K562 (cell line): ENCODE measurements at regions not wholly inside any gene's neighbourhood (a gene's known extent, or its start where the extent isn't known, plus 50 kb on each side); places are given as distances from the start of the nearest gene placed in this dataset.

Experiments
- ATAC-seq: fragments of 200-7000 bp; cut with Tn5 transposase; 3 replicates; pipeline ENCODE4 v1.9.1; 2020; ENCODE audit warnings: moderate library complexity
- BruUV-seq: library from RNA; stranded (reverse); fragments of 400-500 nt; replicated peaks from 2 replicates; lab custom pipeline; 2021; lab: Mats Ljungman, UMichigan
- CTCF ChIA-PET: fragments of 300-600 bp; formaldehyde crosslinking; extraction: SDS; loops from one replicate; lab custom pipeline; 2021; ENCODE audit warnings: low intra/inter-chr PET ratio; lab: Yijun Ruan, JAX
- POLR2A ChIA-PET: fragments of 300-600, 350-650 bp; sonication (Branson Sonifier 250); formaldehyde crosslinking; extraction: SDS; loops from one replicate; lab custom pipeline; 2021; ENCODE audit warnings: antibody characterized with exemption, inconsistent platforms; lab: Yijun Ruan, JAX
- DNase-seq, 4 experiments: peaks; one replicate each; pipeline versions ENCODE4 v3.0.0 to v3.0.0-alpha.2; 2011 to 2018; ENCODE audit warnings: low spot score in 3 of 4, mixed read lengths in 3 of 4; ENCODE audit errors: extremely low read depth in 1 of 4
- FAIRE-seq: peaks from 2 replicates; lab custom pipeline; 2011; peaks lifted over from hg19 to GRCh38; lab: Jason Lieb, UNC
- H2AFZ ChIP-seq: 2 replicates; pipeline ENCODE4 v1.6.0; 2011; ENCODE audit warnings: low read depth, low read length, control low read depth, inconsistent platforms
- H3K27ac ChIP-seq: fragments of 200-600 bp; 3 replicates; pipeline ENCODE4 v1.8.0; 2011; ENCODE audit warnings: low read depth, mild to moderate bottlenecking, control low read depth, inconsistent platforms, low read length, moderate library complexity, mixed read lengths; ENCODE audit errors: extremely low read depth
- H3K27me3 ChIP-seq, 2 experiments: fragments of 300-600 bp in 1 of 2; 2 replicates in 1 of 2; 3 replicates in 1 of 2; pipeline versions ENCODE4 v1.6.0 to v1.8.0; 2011; ENCODE audit warnings: inconsistent platforms in 2 of 2, low read length in 2 of 2, mild to moderate bottlenecking in 1 of 2, mixed read lengths in 1 of 2, moderate library complexity in 1 of 2; ENCODE audit not compliant: control insufficient read depth in 2 of 2, insufficient read depth in 2 of 2
- H3K36me3 ChIP-seq: fragments of 300-600 bp; 3 replicates; pipeline ENCODE4 v1.8.0; 2011; ENCODE audit warnings: mild to moderate bottlenecking, low read length, inconsistent platforms; ENCODE audit not compliant: control insufficient read depth, insufficient read depth
- H3K4me1 ChIP-seq, 2 experiments: fragments of 200-600 bp in 1 of 2; replicated peaks in 1 of 2; 2 replicates in 1 of 2; 3 replicates in 1 of 2; pipeline versions ENCODE4 v1.5.1 to v1.8.0; 2011; ENCODE audit warnings: inconsistent platforms in 2 of 2, low read length in 2 of 2, mild to moderate bottlenecking in 1 of 2, mixed read lengths in 1 of 2, moderate library complexity in 1 of 2; ENCODE audit not compliant: control insufficient read depth in 2 of 2, insufficient read depth in 2 of 2
- H3K4me2 ChIP-seq: 2 replicates; pipeline ENCODE4 v1.6.1; 2011; ENCODE audit warnings: low read length, control low read depth, inconsistent platforms, mixed read lengths; ENCODE audit not compliant: insufficient read depth
- H3K4me3 ChIP-seq: fragments of 200-600 bp; sonication (generic), shearing (Covaris generic); 2 replicates; pipeline ENCODE4 v1.5.1; 2016; ENCODE audit warnings: control low read depth, inconsistent platforms
- H3K79me2 ChIP-seq: fragments of 200-600 bp; 3 replicates; pipeline ENCODE4 v1.8.0; 2011; ENCODE audit warnings: low read length, inconsistent platforms; ENCODE audit not compliant: control insufficient read depth, insufficient read depth
- H3K9ac ChIP-seq, 2 experiments: 2 replicates each; pipeline versions ENCODE4 v1.6.0 to v1.6.1; 2011; ENCODE audit warnings: low read depth in 2 of 2, low read length in 2 of 2, control low read depth in 1 of 2, inconsistent platforms in 1 of 2, mild to moderate bottlenecking in 1 of 2, mixed read lengths in 1 of 2; ENCODE audit not compliant: insufficient read depth in 1 of 2
- H3K9me1 ChIP-seq: one replicate; pipeline ENCODE4 v1.6.0; 2011; ENCODE audit warnings: inconsistent platforms, mild to moderate bottlenecking, low read length, moderate library complexity; ENCODE audit not compliant: control insufficient read depth, insufficient read depth
- H3K9me3 ChIP-seq: replicated peaks from 2 replicates; pipeline ENCODE4 v1.5.1; 2011; ENCODE audit warnings: low read depth, low read length, inconsistent platforms; ENCODE audit not compliant: control insufficient read depth, insufficient read depth
- H4K20me1 ChIP-seq: replicated peaks from 2 replicates; pipeline ENCODE4 v1.6.1; 2011; ENCODE audit warnings: low read length, inconsistent platforms, mixed read lengths; ENCODE audit not compliant: control insufficient read depth, insufficient read depth
- BRD4 ChIP-seq: fragments of 200-600 bp; sonication (generic); IDR thresholded peaks from 2 replicates; pipeline ENCODE4 v1.6.1; 2017; ENCODE audit warnings: inconsistent platforms
- CBFA2T2 ChIP-seq: fragments of 450-650 bp; conservative IDR thresholded peaks from 2 replicates; pipeline ENCODE4 v1.6.1; 2017; ENCODE audit warnings: mild to moderate bottlenecking
- CBX5 ChIP-seq: IDR thresholded peaks from 2 replicates; pipeline ENCODE4 v1.6.1; 2014; ENCODE audit warnings: low read depth, borderline replicate concordance
- FOS ChIP-seq: IDR thresholded peaks from 3 replicates; pipeline ENCODE4 v1.6.1; 2011; ENCODE audit not compliant: insufficient read length; ENCODE audit errors: extremely low read depth
- FUS ChIP-seq: fragments of 200-400 bp; formaldehyde crosslinking; optimal IDR thresholded peaks from 2 replicates; pipeline ENCODE3; 2017; ENCODE audit warnings: low read depth, low read length
- GATA2 ChIP-seq: sonication (generic); formaldehyde crosslinking; IDR thresholded peaks from 2 replicates; pipeline ENCODE4 v1.4.0; 2020; ENCODE audit warnings: mild to moderate bottlenecking, missing genetic modification reagents
- GATAD2B ChIP-seq: fragments of 450-650 bp; IDR thresholded peaks from 2 replicates; pipeline ENCODE4 v1.6.1; 2017; ENCODE audit warnings: mild to moderate bottlenecking, borderline replicate concordance
- HMG20A ChIP-seq: fragments of 450-650 bp; formaldehyde crosslinking; conservative IDR thresholded peaks from 2 replicates; pipeline ENCODE4 v1.4.0; 2020; ENCODE audit warnings: mild to moderate bottlenecking, mixed read lengths
- IFI16 ChIP-seq: fragments of 250-450 bp; sonication (Bioruptor Pico); IDR thresholded peaks from 2 replicates; pipeline ENCODE4 v2.1.2; 2022; ENCODE audit warnings: mild to moderate bottlenecking, inconsistent platforms
- MEF2D ChIP-seq: conservative IDR thresholded peaks from 2 replicates; pipeline ENCODE4 v1.6.1; 2016; ENCODE audit warnings: low read depth, missing genetic modification characterization, missing compliant biosample characterization
- SPI1 ChIP-seq: IDR thresholded peaks from 2 replicates; pipeline ENCODE4 v1.6.1; 2011; ENCODE audit warnings: low read depth, low read length, control low read depth, borderline replicate concordance
- TBP ChIP-seq: optimal IDR thresholded peaks from 2 replicates; pipeline ENCODE3; 2011; ENCODE audit warnings: low read depth, low read length, improper control_type of control experiment
- XRCC3 ChIP-seq: fragments of 450-650 bp; IDR thresholded peaks from 2 replicates; pipeline ENCODE4 v1.6.1; 2017; ENCODE audit warnings: mild to moderate bottlenecking, moderate library complexity
- ZKSCAN8 ChIP-seq: fragments of 200-800 bp; sonication (Bioruptor generic); IDR thresholded peaks from 2 replicates; pipeline ENCODE4 v1.6.1; 2016; ENCODE audit warnings: missing genetic modification characterization, missing compliant biosample characterization
- ZNF311 ChIP-seq: fragments of 250-450 bp; sonication (Bioruptor Pico); IDR thresholded peaks from 2 replicates; pipeline ENCODE4 v1.4.0; 2020; ENCODE audit warnings: mild to moderate bottlenecking, moderate library complexity
- ZNF766 ChIP-seq: fragments of 200-800 bp; sonication (Bioruptor generic); conservative IDR thresholded peaks from 2 replicates; pipeline ENCODE4 v1.6.1; 2016; ENCODE audit warnings: missing genetic modification characterization, missing compliant biosample characterization
- ZNF830 ChIP-seq: fragments of 250-450 bp; sonication (Bioruptor Pico); IDR thresholded peaks from 2 replicates; pipeline ENCODE4 v1.5.0; 2021; ENCODE audit warnings: mild to moderate bottlenecking
- WGBS: fragments of 100-300 bp; shearing (Covaris generic); methylation state at CpG from one replicate; pipeline ENCODE4 v1.1.6; 2016; ENCODE audit warnings: low coverage, mixed read lengths; ENCODE audit not compliant: insufficient coverage; ENCODE audit errors: missing lambda C conversion rate; 5-methylcytosine and 5-hydroxymethylcytosine counted together
- in situ Hi-C: fragments of 300-500 bp; cut with MboI; formaldehyde crosslinking; loops from 4 replicates; pipeline ENCODE4 v1.15.0; 2018; ENCODE audit warnings: inconsistent platforms, mixed read lengths
- intact Hi-C: fragments of 100-400 bp; cut with micrococcal nuclease; formaldehyde crosslinking; loops from 2 replicates; pipeline ENCODE4 v1.14.2; 2022
- TF ChIP-seq, protein P1 (sequence below): fragments of 450-650 bp; formaldehyde crosslinking; IDR thresholded peaks from 2 replicates; pipeline ENCODE4 v1.4.0; 2022; ENCODE audit warnings: missing genetic modification characterization

- no peak for TF ChIP-seq ZKSCAN8 (CRISPR knock-in tag)
- TF ChIP-seq CBX5 = no peak
- TF ChIP-seq ZNF311 (CRISPR knock-in tag) = no peak
- TF ChIP-seq GATAD2B = no peak
- TF ChIP-seq HMG20A (CRISPR knock-in tag) = no peak
- TF ChIP-seq FOS = no peak
- TF ChIP-seq ZNF830 (CRISPR knock-in tag) = no peak
- TF ChIP-seq ZNF766 (CRISPR knock-in tag) = no peak
- 16% methylated on average over 4 of the region's 5 CpGs for WGBS
- no peak for FAIRE-seq
- intact Hi-C loops (no loop called here), in situ Hi-C loops (no loop called here)
- Histone ChIP-seq H3K4me1 (no peaks in the 10 kb centered on the region), H3K27me3 (no peaks in the 10 kb centered on the region), H3K4me3 (no peak overlapping the region), H3K79me2 (no peaks in the 10 kb centered on the region), H3K9me1 (no peaks in the 10 kb centered on the region), H3K9me3 (no peaks in the 10 kb centered on the region), H2AFZ (no peak overlapping the region), H3K36me3 (no peaks in the 10 kb centered on the region), H3K9ac (no peak overlapping the region), H3K27ac (no peak overlapping the region), H3K4me2 (no peak overlapping the region), H4K20me1 (no peaks in the 10 kb centered on the region)
- ChIA-PET CTCF (no interaction called here), POLR2A (interaction anchor here (0.7 kb wide), 1 partner anchor 19 kb away, joined by 3 read pairs; no protein-coding TSS in a partner anchor)
- ATAC-seq = no peak
- no TSS peak for BruUV-seq
- DNase-seq = no peak
Measured at GRCh38 chr4:34281826-34282225, 1962.5 kb downstream of the ARAP2 start.

DNA sequence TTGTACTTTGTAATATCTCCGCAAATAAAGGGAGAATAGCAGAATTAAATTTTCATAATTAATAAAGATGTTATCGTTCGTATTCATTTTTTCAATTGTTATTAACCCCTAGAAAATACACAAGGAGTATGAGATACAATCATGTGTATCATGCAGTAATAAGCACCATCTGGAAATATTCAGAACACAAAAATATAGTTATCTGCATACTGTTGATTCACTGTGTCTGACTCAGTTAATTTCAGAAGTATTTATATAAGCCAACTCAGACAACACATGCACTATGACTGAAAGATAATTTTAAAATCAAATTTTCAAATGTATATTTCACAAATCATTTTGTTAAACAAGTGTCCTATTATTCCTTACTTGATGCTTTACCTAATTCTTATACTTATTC, 1954.8 kb downstream of the ARAP2 start:
- Histone ChIP-seq H3K9ac (no peak overlapping the region), H3K79me2 (no peaks in the 10 kb centered on the region), H3K27ac (no peak overlapping the region), H3K4me2 (no peak overlapping the region), H3K27me3 (no peaks in the 10 kb centered on the region), H3K9me1 (no peaks in the 10 kb centered on the region), H4K20me1 (no peaks in the 10 kb centered on the region), H3K36me3 (no peaks in the 10 kb centered on the region; the same call in 2 of the 3 replicates), H3K9me3 (no peaks in the 10 kb centered on the region; the same call in 1 of the 2 replicates), H3K4me3 (no peak overlapping the region), H2AFZ (no peak overlapping the region), H3K4me1 (no peaks in the 10 kb centered on the region)
- 23% methylated on average over 3 of the region's 3 CpGs for WGBS
- ChIA-PET POLR2A (no interaction called here), CTCF (no interaction called here)
- ATAC-seq = no peak
- in situ Hi-C loops (no loop called here), intact Hi-C loops (no loop called here)
- BruUV-seq = no TSS peak
- FAIRE-seq = no peak
- DNase-seq = no peak
- no peak for TF ChIP-seq SPI1
- TF ChIP-seq XRCC3 = no peak
- TF ChIP-seq TBP = no peak
- TF ChIP-seq, protein P1, sequence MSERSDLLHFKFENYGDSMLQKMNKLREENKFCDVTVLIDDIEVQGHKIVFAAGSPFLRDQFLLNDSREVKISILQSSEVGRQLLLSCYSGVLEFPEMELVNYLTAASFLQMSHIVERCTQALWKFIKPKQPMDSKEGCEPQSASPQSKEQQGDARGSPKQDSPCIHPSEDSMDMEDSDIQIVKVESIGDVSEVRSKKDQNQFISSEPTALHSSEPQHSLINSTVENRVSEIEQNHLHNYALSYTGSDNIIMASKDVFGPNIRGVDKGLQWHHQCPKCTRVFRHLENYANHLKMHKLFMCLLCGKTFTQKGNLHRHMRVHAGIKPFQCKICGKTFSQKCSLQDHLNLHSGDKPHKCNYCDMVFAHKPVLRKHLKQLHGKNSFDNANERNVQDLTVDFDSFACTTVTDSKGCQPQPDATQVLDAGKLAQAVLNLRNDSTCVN (CRISPR knock-in tag) = no peak
- TF ChIP-seq IFI16 = no peak
- TF ChIP-seq MEF2D (tag) = no peak
- TF ChIP-seq FUS = no peak
- no peak for TF ChIP-seq CBFA2T2
- TF ChIP-seq GATA2 = no peak
- TF ChIP-seq BRD4 = no peak
